ENCODE measurements at regions not wholly inside any gene's neighbourhood (a gene's known extent, or its start where the extent isn't known, plus 50 kb on each side); places are given as distances from the start of the nearest gene placed in this dataset.

GRCh38 chr1:186575348-186575747 is 104.9 kb downstream of the PTGS2 start:
- Histone ChIP-seq H3K4me3 (no peak overlapping the region), H3K9me3 (no peaks in the 10 kb centered on the region), H3K4me1 (ENCODE audit: insufficient read depth) (no peaks in the 10 kb centered on the region), H3K27me3 (no peaks in the 10 kb centered on the region), H3K36me3 (no peaks in the 10 kb centered on the region), H3K27ac (no peak overlapping the region)
- intact Hi-C loops (cut with DNase I), result no loop called here
- DNase-seq, result no peak
- TF ChIP-seq CTCF (IDR thresholded peaks at IDR 0.05), result no peak
- no peak for TF ChIP-seq EP300 (IDR thresholded peaks at IDR 0.05)
- no peak for TF ChIP-seq POLR2A (IDR thresholded peaks at IDR 0.05)

GRCh38 chr1:186574926-186575325 is 105.3 kb downstream of the PTGS2 start:
- H3K27me3 ChIP-seq, result no peaks in the 10 kb centered on the region
- no peak overlapping the region for H3K27ac ChIP-seq
- no peak overlapping the region for H3K4me3 ChIP-seq
- no peaks in the 10 kb centered on the region for H3K4me1 ChIP-seq (ENCODE audit: insufficient read depth)
- no peaks in the 10 kb centered on the region for H3K9me3 ChIP-seq
- no peak for TF ChIP-seq CTCF (IDR thresholded peaks at IDR 0.05)
- TF ChIP-seq EP300 (IDR thresholded peaks at IDR 0.05), result no peak
- no peak for TF ChIP-seq POLR2A (IDR thresholded peaks at IDR 0.05)
- no peaks in the 10 kb centered on the region for H3K36me3 ChIP-seq
- WGBS, 3 donors, result 71 to 83% (median 74%) methylated on average over 1 of the region's 1 CpG
- DNase-seq, result no peak
- intact Hi-C loops (cut with DNase I), result no loop called here

GRCh38 chr1:186572509-186572908 is 107.7 kb downstream of the PTGS2 start:
- Histone ChIP-seq H3K9me3 (no peaks in the 10 kb centered on the region), H3K4me1 (ENCODE audit: insufficient read depth) (no peaks in the 10 kb centered on the region), H3K4me3 (no peak overlapping the region), H3K27ac (no peak overlapping the region), H3K36me3 (no peaks in the 10 kb centered on the region), H3K27me3 (no peaks in the 10 kb centered on the region)
- DNase-seq, result no peak
- TF ChIP-seq CTCF (IDR thresholded peaks at IDR 0.05) (no peak), EP300 (IDR thresholded peaks at IDR 0.05) (no peak), POLR2A (IDR thresholded peaks at IDR 0.05) (no peak)
- WGBS, 3 donors, result 88 to 93% (median 92%) methylated on average over 3 of the region's 3 CpGs
- intact Hi-C loops (cut with DNase I), result no loop called here

- no peaks in the 10 kb centered on the region for H3K4me1 ChIP-seq (ENCODE audit: insufficient read depth)
- no peaks in the 10 kb centered on the region for H3K36me3 ChIP-seq
- no peak overlapping the region for H3K27ac ChIP-seq
- DNase-seq, result no peak
- no peaks in the 10 kb centered on the region for H3K9me3 ChIP-seq
- intact Hi-C loops (cut with DNase I), result no loop called here
- no peaks in the 10 kb centered on the region for H3K27me3 ChIP-seq
- H3K4me3 ChIP-seq, result no peak overlapping the region
- TF ChIP-seq POLR2A (IDR thresholded peaks at IDR 0.05), result no peak
- no peak for TF ChIP-seq CTCF (IDR thresholded peaks at IDR 0.05)
- TF ChIP-seq EP300 (IDR thresholded peaks at IDR 0.05), result no peak
These were observed 108.5 kb downstream of the PTGS2 start for GRCh38 chr1:186571771-186572170.

GRCh38 chr1:186569856-186570255 is 108.9 kb upstream of the PDC start:
- H3K4me3 ChIP-seq, result no peak overlapping the region
- no peak overlapping the region for H3K27ac ChIP-seq
- H3K27me3 ChIP-seq, result no peaks in the 10 kb centered on the region
- DNase-seq, result no peak
- no peaks in the 10 kb centered on the region for H3K36me3 ChIP-seq
- H3K4me1 ChIP-seq (ENCODE audit: insufficient read depth), result no peaks in the 10 kb centered on the region
- H3K9me3 ChIP-seq, result no peaks in the 10 kb centered on the region
- no peak for TF ChIP-seq EP300 (IDR thresholded peaks at IDR 0.05)
- no peak for TF ChIP-seq POLR2A (IDR thresholded peaks at IDR 0.05)
- TF ChIP-seq CTCF (IDR thresholded peaks at IDR 0.05), result no peak
- intact Hi-C loops (cut with DNase I), result no loop called here

All from ovary (tissue), 7 donors.